GM18508 (cell line): ENCODE measurements at regions not wholly inside any gene's neighbourhood (a gene's known extent, or its start where the extent isn't known, plus 50 kb on each side); places are given as distances from the start of the nearest gene placed in this dataset.
"Not testable (repeated sequence)": the region's sequence is repeated elsewhere in the genome, so short reads cannot be mapped to it uniquely, and the experiment has no call there.

Experiments used
- ATAC-seq: cut with Tn5 transposase; IDR thresholded peaks from one replicate; pipeline ENCODE4 v1.9.1; 2021; ENCODE audit warnings: moderate number of reproducible peaks; ENCODE audit not compliant: insufficient read depth, unreplicated experiment

DNA sequence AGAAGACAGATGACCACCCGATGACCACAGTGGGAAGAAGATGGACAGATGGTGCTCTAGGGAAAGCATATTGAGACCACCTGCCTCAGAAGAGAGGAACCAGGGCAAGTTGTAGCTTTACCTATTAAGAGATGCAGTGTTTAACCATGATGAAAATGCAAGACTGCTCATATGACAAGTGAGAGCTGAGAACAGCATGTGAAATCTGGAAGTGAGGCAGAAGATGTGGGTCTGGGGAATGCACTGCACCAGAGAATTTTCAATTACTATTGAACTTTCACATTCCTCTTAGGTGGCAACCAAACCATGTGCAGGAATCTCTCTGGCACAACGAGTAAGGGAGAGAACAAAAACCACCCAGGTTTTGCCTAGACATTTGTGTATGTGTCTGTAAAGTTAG, 184.8 kb upstream of the CRIM1 start:
- ATAC-seq = no peak

DNA sequence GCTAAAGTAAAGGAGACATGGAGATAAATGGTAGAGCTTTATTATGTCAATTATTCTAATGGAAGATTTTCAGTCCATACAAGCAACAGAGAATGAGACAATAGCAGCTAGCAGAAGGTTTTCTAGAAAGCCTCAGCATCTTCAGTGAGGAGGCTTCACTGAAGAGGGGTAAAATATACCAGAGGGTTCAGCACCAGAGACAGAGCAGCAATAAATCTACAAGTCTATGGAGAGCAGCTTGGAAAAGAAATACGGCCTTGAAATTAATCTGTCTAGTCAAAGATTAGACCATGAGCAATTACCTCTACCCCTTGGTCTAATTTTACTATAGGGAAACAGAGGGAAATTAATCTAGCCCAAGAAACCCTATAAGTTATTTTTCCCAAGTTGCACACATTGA, 185.7 kb upstream of the CRIM1 start:
- ATAC-seq = no peak

DNA sequence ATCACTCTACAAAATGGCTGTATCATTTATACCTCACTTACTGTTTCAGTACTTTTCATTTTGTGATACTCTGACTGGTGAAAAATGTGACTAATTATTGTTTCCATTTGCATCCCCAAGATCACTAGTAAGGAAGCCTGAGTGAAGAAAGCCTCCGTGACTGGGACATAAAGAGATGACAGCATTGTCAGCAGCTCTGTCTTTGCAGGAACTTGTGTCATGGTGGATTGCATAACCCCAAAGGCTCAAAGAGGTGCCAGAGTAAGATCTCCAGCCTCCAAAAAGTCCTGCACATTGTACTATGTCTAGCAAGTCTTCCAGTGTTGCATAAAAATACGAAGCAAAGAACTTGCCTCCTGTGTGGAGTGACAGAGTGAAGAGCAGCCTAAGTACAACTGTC, 187.5 kb upstream of the CRIM1 start:
- ATAC-seq = no peak

DNA sequence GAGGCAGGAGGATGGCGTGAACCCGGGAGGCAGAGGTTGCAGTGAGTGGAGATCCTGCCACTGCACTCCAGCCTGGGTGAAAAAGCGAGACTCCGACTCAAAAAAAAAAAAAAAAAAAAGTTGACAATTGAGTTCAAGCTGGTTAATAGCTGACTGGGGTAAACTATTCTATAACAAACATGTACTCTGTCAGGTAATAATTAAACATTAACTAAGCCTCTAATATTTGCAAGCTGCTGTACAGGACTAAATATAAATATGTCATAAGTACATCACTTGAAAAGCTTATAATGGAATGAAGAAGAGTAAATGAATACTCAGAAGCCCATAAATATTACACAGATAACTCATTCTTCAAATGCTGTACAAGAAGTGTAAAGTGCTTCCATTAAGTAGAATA, 190.4 kb upstream of the CRIM1 start:
- ATAC-seq = peak; percentile 61

DNA sequence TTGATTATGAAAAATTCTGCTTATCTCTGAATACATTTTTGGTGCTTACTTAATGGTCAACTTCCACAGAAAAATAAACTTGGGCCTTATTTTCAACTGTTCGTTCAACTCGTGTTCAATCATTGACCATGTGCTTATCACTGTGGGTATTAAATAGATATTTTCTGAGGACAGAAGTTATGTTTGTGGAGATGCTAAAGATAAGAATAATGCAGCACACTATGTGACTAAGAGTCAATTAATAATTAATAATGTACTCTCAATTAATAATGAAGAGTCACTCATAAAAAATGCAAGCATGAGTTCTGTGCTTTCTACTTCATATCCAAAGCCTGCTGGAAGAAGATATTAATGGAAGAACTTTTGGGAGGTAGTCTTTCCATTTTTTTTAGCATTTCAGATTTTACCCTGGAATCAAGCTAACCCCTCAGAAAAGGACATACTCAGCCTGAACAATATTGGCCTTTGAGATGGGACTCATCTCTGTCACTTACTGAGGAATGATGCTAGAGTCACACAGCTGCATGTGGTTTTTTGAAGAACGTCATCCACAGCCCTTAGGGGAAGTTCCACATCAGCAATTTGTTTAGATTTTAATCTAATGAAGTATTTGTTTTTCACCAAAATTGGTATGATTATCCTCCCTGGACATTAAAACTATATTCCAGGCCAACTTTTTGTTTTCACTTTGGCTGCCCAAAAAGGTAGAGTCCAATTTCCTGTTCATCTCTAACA, 191.9 kb upstream of the CRIM1 start:
- peak; percentile 70 for ATAC-seq

DNA sequence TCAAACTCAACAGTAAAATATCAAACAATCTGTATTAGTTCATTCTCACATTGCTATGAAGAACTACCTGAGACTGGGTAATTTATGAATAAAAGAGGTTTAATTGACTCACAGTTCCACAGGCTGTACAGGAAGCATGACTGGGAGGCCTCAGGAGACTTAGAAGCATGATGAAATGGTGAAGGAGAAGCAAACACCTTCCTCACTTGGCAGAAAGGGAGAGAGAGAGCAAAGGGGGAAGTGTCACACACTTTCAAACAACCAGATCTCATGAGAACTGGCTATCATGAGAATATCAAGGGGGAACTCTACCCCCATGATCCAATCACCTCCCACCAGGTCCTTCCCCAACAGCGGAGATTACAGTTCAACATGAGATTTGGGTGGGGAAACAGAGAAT, 198.5 kb upstream of the CRIM1 start:
- not testable (repeated sequence) for ATAC-seq

DNA sequence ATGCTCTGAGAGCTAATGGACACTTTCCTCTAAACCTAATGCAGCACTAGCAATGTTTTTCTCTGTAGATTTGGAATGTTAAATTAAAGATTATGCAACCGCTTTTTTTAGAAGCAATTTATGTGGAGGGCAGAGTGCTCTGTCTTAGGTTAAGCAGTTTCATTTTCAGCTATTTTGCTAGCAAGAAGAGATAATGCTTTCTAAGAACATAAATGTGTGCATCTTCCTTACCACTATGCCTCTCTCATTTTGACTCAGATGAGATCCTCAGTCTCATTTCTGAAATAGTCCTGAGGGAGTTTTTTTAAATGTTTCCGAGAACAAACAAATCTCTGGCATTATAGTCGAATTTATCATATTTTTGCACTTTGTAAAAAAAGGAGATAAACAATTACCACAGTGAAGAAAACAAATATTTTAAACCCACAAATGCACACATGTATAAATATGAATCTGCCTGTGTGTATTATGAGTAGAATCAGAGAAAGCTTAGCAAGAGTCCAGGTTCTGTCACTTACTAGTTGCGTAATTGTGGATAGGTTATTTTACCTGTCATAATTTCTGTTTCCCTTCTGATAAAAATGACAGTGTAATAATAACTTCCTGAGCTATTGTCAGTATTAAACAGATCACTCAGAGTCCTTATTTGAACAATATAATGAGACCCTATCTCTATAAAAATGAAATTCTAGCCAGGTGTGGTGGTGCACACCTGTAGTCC, 207.7 kb upstream of the CRIM1 start:
- peak; percentile 90 for ATAC-seq

DNA sequence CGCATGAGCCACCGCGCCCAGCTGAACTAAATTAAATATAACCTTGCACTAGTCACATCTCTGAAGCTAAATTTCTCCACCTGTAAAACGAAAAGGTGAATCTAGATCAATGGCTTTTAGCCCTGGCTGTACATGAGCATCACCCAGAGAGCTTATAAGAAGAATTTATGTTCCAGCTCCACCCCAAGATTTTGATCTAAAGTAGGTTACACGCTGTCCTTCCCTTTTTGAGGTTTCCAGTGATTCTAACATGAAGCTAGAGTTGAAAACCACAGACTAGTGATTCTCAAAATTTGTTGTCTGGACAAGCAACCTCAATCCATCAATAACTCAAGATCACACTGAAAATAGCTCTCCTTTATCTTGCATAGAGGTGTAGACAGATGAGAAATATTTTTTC, 208.8 kb upstream of the CRIM1 start:
- ATAC-seq = no peak

DNA sequence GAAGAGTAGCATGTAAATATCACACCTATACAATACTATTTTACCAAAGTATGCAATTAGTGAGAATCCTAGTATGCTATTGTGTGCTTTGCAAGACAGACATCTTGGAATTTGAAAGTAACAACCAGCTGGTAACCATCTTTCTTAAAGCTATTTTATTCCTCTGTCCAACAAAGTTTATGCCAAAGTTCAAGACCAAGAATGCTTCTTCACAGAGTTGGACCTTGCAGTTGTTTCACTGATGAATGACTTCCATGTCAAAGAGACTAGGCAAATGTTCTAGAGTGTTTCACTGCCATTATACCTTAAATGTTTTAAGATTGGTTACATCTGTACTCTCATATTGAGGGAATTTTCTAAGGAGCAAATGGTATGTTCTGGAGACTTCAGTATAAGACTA, 215.2 kb upstream of the CRIM1 start:
- no peak for ATAC-seq

DNA sequence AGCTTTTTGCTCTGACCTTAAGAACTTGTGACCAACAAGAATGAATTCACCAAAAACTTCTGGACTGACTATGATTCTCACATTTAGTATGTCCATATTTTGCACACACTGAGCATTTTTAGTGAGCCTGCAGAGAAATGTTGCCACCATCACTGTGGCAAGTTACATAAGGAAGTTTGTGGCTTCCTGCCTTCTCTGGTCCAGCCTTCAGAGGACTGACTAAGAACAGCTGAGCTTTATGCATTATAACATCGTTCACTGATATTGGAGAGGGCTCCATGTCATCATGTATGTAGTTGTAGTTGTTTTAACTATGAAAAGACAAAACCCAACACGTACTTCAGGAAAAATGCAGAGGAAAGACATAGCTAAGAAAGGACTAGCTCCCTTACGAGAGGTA, 218.0 kb upstream of the CRIM1 start:
- no peak for ATAC-seq

DNA sequence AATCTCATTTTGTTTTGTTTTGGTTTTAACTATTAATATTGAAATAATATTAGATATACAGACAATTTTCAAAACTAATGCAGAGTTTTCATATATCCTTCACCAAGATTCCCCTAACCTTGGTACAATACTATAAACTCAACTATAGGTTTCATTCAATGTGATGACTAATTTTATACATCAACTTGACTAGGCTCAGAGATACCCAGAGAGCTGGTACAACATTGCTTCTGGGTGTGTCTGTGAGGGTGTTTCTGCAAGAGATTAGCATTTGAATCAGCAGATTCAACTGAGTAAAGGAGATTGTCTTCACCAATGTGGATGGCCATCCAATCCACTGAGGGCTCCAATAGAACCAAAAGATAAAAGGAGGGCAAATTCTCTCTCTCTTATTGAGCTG, 221.3 kb upstream of the CRIM1 start:
- no peak for ATAC-seq

DNA sequence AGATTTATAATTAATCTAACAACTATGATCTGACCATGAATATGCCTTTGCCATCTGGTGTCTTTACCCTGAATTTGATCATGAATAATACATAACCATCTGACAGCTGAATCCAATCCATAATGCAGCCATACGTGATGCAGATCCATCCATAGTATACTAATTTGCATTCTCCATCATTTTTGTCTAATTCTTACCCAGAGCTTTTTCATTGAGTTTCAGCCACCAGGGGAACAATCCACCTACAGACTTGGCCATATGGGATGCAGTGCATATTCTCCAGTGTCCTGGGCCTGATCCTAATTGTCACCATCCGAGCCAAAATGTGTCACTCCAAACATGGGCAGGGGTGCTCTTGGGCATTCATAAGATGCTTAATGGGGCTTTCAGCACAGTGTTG, 227.2 kb upstream of the CRIM1 start:
- ATAC-seq = no peak

DNA sequence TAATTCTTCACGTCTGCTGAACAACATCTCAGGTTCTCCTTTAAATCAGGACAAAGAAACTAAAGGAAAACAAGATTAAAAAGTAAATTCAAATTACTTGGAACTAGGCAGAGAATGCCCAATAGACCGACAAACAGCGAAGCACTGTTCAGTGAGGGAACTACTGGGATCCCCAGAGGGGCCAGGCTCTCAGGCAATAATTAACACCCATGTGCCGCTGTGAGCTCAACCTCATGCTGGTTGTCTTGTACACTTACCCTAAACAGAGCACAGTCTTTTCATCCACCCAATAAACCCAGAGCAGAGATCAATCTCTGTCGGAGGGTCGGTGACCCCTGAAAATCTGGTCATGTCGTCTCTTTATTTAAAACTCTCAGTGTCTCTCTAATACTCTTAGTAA, 229.9 kb upstream of the CRIM1 start:
- no peak for ATAC-seq

DNA sequence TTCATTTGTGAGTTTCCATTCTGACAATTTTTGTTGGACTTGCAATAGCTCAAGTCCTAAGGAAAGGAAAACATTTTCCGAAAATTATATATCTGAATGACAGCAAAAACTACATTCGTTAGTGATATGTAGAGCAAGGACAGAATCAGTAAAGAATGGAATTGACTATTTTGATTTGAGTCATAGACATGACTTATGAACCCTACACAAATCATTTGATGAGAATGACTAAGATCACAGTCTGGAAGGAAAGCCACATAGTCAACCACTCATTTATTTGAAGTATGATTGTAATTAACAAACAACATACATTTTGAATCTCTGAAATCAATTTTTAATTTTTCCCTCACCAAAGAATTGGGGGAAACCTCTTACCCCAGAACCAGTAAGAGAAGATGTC, 231.6 kb upstream of the CRIM1 start:
- no peak for ATAC-seq

DNA sequence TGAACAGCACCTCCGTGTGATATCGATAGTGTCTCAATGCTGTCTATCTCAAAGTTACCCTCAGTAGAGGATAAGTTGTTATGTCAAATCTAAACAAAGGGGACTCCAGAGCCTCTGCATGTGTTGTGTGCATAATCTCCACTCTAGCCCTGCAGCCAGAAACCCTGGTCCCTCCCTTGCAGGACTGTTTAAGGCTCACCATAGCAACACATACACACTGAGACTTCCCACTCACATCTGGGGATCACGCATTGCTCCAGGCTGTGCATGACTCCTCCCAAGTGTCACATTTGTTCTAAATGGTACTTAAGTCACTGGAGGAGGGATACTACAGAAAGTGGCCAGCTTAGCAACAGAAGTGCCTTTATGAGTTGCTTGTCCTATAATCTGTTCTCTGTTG, 258.6 kb upstream of the CRIM1 start:
- ATAC-seq = no peak

DNA sequence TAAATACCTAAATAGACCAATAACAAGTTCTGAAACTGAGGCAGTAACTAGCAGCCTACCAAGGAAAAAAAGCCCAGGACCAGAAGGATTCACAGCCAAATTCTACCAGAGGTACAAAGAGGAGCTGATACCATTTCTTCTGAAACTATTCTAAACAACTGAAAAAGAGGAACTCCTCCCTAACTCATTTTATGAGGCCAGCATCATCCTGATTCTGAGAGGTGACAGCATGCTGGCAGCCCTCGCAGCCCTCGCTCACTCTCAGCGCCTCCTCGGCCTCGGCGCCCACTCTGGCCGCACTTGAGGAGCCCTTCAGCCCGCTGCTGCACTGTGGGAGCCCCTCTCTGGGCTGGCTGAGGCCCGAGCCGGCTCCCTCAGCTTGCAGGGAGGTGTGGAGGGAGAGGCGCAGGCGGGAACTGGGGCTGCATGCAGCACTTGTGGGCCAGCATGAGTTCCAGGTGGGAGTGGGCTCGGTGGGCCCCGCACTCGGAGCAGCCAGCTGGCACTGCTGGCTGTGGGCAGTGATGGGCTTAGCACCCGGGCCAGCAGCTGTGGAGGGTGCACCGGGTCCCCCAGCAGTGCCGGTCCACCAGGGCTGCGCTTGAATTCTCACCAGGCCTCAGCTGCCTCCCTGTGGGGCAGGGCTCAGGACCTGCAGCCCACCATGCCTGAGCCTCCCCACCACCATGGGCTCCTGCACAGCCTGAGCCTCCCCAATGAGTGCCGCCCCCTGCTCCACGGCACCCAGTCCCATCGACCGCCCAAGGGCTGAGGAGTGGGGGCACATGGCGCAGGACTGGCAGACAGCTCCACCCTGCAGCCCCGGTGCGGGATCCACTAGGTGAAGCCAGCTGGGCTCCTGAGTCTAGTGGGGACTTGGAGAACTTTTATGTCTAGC, 263.5 kb upstream of the CRIM1 start:
- ATAC-seq = not testable (repeated sequence)

DNA sequence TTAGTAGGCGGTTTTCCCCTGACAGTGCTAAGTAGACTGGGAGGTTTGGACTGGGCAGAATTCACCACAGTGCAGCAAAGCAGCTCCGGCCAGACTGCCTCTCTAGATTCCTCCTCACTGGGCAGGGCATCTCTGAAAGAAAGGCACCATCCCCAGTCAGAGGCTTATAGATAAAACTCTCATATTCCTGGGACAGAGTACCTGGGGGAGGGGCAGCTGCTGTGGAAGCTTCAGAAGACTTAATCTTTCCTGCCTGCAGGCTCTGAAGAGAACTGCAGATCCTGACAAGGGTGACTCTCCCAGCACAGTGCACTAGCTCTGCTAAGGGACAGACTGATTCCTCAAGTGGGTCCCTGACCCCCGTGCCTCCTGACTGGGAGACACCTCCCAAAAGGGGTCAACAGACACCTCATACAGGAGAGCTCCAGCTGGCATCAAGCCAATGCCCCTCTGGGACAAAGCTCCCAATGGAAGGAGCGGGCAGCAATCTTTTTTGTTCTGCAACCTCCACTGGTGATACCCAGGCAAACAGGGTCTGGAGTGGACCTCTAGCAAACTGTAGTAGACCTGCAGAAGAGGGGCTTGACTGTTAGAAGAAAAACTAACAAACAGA, 266.8 kb upstream of the CRIM1 start:
- ATAC-seq = no peak

DNA sequence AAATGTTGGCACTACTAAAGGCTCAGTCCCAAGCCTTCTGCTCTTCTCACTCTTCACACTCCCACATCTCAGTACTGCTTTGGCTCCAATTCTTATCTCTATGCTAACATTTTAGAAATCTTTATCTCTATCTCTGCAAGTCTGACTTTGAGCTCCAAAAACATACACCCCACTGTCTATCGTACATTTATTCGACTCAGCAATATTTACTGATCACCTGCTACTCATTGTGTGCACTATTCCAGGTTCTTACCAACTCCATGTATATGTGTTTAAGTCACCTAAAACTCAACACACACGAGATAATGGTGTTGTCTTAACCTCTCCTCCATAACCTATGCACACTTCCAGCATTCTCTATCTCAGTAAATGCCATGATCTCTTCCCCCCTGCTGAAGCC, 268.2 kb upstream of the CRIM1 start:
- no peak for ATAC-seq

DNA sequence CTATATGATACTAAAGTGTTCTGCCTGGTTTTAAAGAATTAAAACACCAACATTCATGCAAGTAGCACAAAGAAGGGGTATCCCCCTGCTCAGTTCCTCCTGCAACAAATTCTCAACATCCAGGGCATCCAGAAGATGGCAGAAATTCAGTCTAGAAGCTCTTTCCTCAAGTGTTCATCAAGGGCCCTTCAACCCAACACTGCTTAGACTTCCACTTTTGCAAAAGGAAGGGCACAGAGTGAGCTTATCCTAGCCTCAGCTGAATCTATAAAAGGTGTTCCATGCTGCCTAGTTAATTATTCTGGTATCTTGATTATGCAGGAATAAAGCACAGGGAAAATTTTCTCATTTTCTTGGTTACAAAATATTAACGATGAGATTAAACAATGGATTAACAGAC, 275.8 kb upstream of the CRIM1 start:
- no peak for ATAC-seq

DNA sequence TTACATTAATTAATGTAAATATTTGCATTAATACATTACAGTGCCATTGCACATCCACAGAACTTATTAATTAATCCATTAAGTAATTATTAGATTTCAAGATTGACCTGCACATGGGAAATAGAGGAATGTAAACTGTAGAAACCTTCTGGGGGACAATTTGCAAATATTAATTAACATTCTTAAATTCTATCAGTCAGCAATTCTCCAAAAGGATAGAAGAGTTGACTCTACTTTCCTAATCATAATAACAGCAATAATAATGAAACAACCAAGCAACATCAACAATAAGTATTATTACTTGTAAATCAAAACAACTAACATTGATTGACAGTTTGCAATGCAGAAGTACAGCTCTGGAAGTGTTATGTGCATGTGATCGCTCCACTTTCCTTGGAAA, 281.6 kb upstream of the CRIM1 start:
- no peak for ATAC-seq

DNA sequence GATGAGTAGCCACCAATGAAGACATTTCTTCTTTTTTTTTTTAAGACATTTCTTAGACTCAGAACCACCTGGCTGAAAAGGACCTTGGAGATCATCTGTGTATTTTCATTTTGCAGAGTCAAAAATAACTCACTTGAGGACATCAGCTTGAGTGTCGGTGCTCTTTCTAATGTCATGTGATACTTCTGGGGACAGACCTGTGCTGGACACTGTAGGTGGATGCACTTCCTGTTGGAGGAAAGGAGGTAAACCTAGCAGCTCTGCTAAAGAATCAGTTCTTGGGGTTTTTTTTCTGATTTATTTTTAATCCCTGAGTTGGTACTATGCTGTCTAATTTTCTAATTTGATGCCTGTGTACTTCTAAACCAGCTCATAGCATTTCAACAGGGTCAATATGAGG, 283.9 kb upstream of the CRIM1 start:
- no peak for ATAC-seq
